IMR-90 (cell line): ENCODE measurements at regions not wholly inside any gene's neighbourhood (a gene's known extent, or its start where the extent isn't known, plus 50 kb on each side); places are given as distances from the start of the nearest gene placed in this dataset.

ENCODE experiments used
- ATAC-seq: fragments of 200-7000 bp; cut with Tn5 transposase; 2 replicates; pipeline ENCODE4 v1.9.1; 2020; ENCODE audit warnings: low read depth, mild to moderate bottlenecking, moderate library complexity
- BruUV-seq: library from RNA; stranded (reverse); fragments of 400-500 nt; replicated peaks from 2 replicates; lab custom pipeline; 2021; lab: Mats Ljungman, UMichigan
- CTCF ChIA-PET: fragments of 300-600 bp; formaldehyde crosslinking; extraction: SDS; loops from one replicate; lab custom pipeline; 2021; ENCODE audit warnings: antibody characterized with exemption; lab: Yijun Ruan, JAX
- POLR2A ChIA-PET: fragments of 300-600 bp; sonication (Branson Sonifier 250); formaldehyde crosslinking; loops from one replicate; lab custom pipeline; 2022; ENCODE audit warnings: antibody characterized with exemption; ENCODE audit not compliant: unreplicated experiment; lab: Charles Lee
- DNase-seq: peaks from one replicate; pipeline ENCODE4 v3.0.0; 2013
- H2AFZ ChIP-seq: replicated peaks from 2 replicates; pipeline ENCODE3; 2013; ENCODE audit warnings: low read length, mild to moderate bottlenecking; ENCODE audit not compliant: poor library complexity
- H2AK5ac ChIP-seq: 2 replicates; pipeline ENCODE4 v1.6.1; 2013; ENCODE audit warnings: low read depth, low read length, inconsistent platforms
- H2AK9ac ChIP-seq: replicated peaks from 2 replicates; pipeline ENCODE3; 2013; ENCODE audit warnings: mild to moderate bottlenecking, low read depth, low read length, moderate library complexity; ENCODE audit not compliant: poor library complexity
- H2BK120ac ChIP-seq: 2 replicates; pipeline ENCODE4 v1.6.1; 2013; ENCODE audit warnings: low read depth, low read length, inconsistent platforms
- H2BK15ac ChIP-seq: 3 replicates; pipeline ENCODE4 v1.6.1; 2013; ENCODE audit warnings: low read depth, low read length, inconsistent platforms
- H2BK20ac ChIP-seq: 2 replicates; pipeline ENCODE4 v1.6.1; 2013; ENCODE audit warnings: low read depth, mild to moderate bottlenecking, inconsistent platforms, low read length, moderate library complexity
- H2BK5ac ChIP-seq: 2 replicates; pipeline ENCODE4 v1.6.1; 2013; ENCODE audit warnings: mild to moderate bottlenecking, low read depth, low read length, inconsistent platforms; ENCODE audit not compliant: poor library complexity, severe bottlenecking
- H3K14ac ChIP-seq: replicated peaks from 2 replicates; pipeline ENCODE4 v1.6.1; 2013; ENCODE audit warnings: low read depth, low read length, inconsistent platforms
- H3K18ac ChIP-seq: 2 replicates; pipeline ENCODE4 v1.6.1; 2013; ENCODE audit warnings: low read depth, low read length, control low read depth
- H3K23ac ChIP-seq: 2 replicates; pipeline ENCODE4 v1.6.1; 2013; ENCODE audit warnings: low read depth, low read length, inconsistent platforms
- H3K27ac ChIP-seq: 2 replicates; pipeline ENCODE4 v1.5.1; 2013; ENCODE audit warnings: mild to moderate bottlenecking, control low read depth, low read length; ENCODE audit not compliant: insufficient read depth
- H3K27me3 ChIP-seq: 2 replicates; pipeline ENCODE4 v1.6.1; 2013; ENCODE audit warnings: low read length; ENCODE audit not compliant: control insufficient read depth, insufficient read depth
- H3K36me3 ChIP-seq: 2 replicates; pipeline ENCODE4 v1.6.1; 2013; ENCODE audit warnings: low read length, mixed read lengths; ENCODE audit not compliant: control insufficient read depth, insufficient read depth
- H3K4ac ChIP-seq: 2 replicates; pipeline ENCODE4 v1.6.1; 2013; ENCODE audit warnings: low read depth, low read length, inconsistent platforms
- H3K4me1 ChIP-seq: 2 replicates; pipeline ENCODE4 v1.6.1; 2013; ENCODE audit warnings: low read length, mixed read lengths; ENCODE audit not compliant: control insufficient read depth, insufficient read depth
- H3K4me2 ChIP-seq: 2 replicates; pipeline ENCODE4 v1.6.1; 2013; ENCODE audit warnings: low read depth, mild to moderate bottlenecking, control low read depth, low read length, moderate library complexity
- H3K4me3 ChIP-seq: 2 replicates; pipeline ENCODE4 v1.5.1; 2013; ENCODE audit warnings: low read depth, mild to moderate bottlenecking, control low read depth, low read length, moderate library complexity; ENCODE audit not compliant: insufficient read depth
- H3K56ac ChIP-seq: 2 replicates; pipeline ENCODE4 v1.6.1; 2013; ENCODE audit warnings: low read length, inconsistent platforms; ENCODE audit not compliant: insufficient read depth; ENCODE audit errors: extremely low read depth
- H3K79me1 ChIP-seq, 2 experiments: 2 replicates each; pipeline ENCODE4 v1.6.1; 2013; ENCODE audit warnings: low read length in 2 of 2, inconsistent platforms in 1 of 2, low read depth in 1 of 2
- H3K9ac ChIP-seq: 2 replicates; pipeline ENCODE4 v1.6.1; 2013; ENCODE audit warnings: low read depth, low read length, control low read depth
- H3K9me1 ChIP-seq: 2 replicates; pipeline ENCODE4 v1.6.1; 2013; ENCODE audit warnings: low read length, inconsistent platforms; ENCODE audit not compliant: insufficient read depth
- H3K9me3 ChIP-seq: 2 replicates; pipeline ENCODE4 v1.6.1; 2013; ENCODE audit warnings: low read length; ENCODE audit not compliant: control insufficient read depth, insufficient read depth
- H4K20me1 ChIP-seq: 2 replicates; pipeline ENCODE4 v1.6.1; 2013; ENCODE audit warnings: low read length, inconsistent platforms; ENCODE audit not compliant: insufficient read depth
- H4K5ac ChIP-seq: 2 replicates; pipeline ENCODE4 v1.6.1; 2013; ENCODE audit warnings: mild to moderate bottlenecking, low read depth, low read length, control low read depth
- H4K8ac ChIP-seq, 2 experiments: 2 replicates each; pipeline ENCODE4 v1.6.1; 2013; ENCODE audit warnings: low read depth in 2 of 2, low read length in 2 of 2, control low read depth in 1 of 2, inconsistent platforms in 1 of 2
- H4K91ac ChIP-seq: 2 replicates; pipeline ENCODE4 v1.6.1; 2013; ENCODE audit warnings: low read depth, low read length, inconsistent platforms; ENCODE audit not compliant: insufficient read depth
- CEBPB ChIP-seq: IDR thresholded peaks from 2 replicates; pipeline ENCODE4 v1.6.1; 2012; ENCODE audit warnings: low read depth, low read length, improper control_type of control experiment
- FOS ChIP-seq: fragments of 150-350 bp; IDR thresholded peaks from 2 replicates; pipeline ENCODE4 v1.6.1; 2016; ENCODE audit warnings: low read depth, low read length
- MAFK ChIP-seq: IDR thresholded peaks from 2 replicates; pipeline ENCODE4 v1.6.1; 2012; ENCODE audit warnings: low read depth, low read length, improper control_type of control experiment
- MAZ ChIP-seq: IDR thresholded peaks from 2 replicates; pipeline ENCODE4 v1.6.1; 2012; ENCODE audit warnings: low read depth, mild to moderate bottlenecking, low read length, improper control_type of control experiment, moderate library complexity, borderline replicate concordance
- NFE2L2 ChIP-seq: fragments of 150-350 bp; IDR thresholded peaks from 2 replicates; pipeline ENCODE4 v1.6.1; 2016; ENCODE audit warnings: low read depth, mild to moderate bottlenecking, low read length
- RFX5 ChIP-seq: IDR thresholded peaks from 2 replicates; pipeline ENCODE4 v1.8.0; 2012; ENCODE audit warnings: low read depth, mild to moderate bottlenecking, low read length, moderate library complexity
- WGBS, 2 experiments: methylation state at CpG; one replicate each; pipeline versions ENCODE4 v1.1.5 to v1.1.7; 2013; ENCODE audit warnings: missing lambda C conversion rate in 2 of 2; ENCODE audit not compliant: insufficient read length in 1 of 2; ENCODE audit errors: extremely low coverage in 2 of 2; 5-methylcytosine and 5-hydroxymethylcytosine counted together
- dilution Hi-C: fragments of 300-500 bp; cut with HindIII; formaldehyde crosslinking; loops from one replicate; pipeline ENCODE4 v1.14.3; 2018; ENCODE audit warnings: low sequenced_read_pairs; ENCODE audit not compliant: unreplicated experiment
- in situ Hi-C: fragments of 300-500 bp; cut with MboI; formaldehyde crosslinking; loops from 3 replicates; pipeline ENCODE4 v1.14.3; 2019; ENCODE audit warnings: low sequenced_read_pairs, inconsistent platforms, mixed read lengths
- intact Hi-C: fragments of 100-400 bp; cut with micrococcal nuclease; formaldehyde crosslinking; loops from 2 replicates; pipeline ENCODE4 v1.10.0; 2022

DNA sequence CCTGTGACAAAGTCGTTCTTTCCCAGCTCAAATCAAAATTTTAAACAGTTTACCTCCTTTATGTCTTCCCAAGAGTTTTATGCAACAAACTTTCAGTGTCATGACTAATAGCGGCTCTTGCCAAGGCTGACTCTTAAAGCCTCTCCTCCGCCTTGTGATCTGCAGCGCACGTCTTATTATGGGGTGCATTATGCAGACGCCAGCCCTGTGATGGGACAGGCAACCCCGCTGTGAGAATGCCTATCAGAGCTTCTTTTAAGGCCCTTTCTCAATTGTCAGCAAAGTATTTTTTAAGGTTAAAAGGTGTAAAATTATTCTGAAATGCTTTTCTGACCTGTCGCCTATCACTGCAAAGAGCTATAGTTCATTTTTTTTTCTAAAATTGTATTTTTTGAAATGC lies 152.8 kb downstream of the SOX1 start:
- H4K20me1 ChIP-seq = no peaks in the 10 kb centered on the region
- no peak overlapping the region for H3K9ac ChIP-seq
- H2AK5ac ChIP-seq = no peak overlapping the region
- DNase-seq (no peak), ATAC-seq (no peak)
- H3K4me3 ChIP-seq = no peak overlapping the region
- H2BK20ac ChIP-seq = no peak overlapping the region
- in situ Hi-C loops (no loop called here), intact Hi-C loops (no loop called here), dilution Hi-C loops (no loop called here)
- TF ChIP-seq MAZ (no peak), FOS (no peak), RFX5 (no peak), CEBPB (no peak), MAFK (no peak), NFE2L2 (no peak)
- no peak overlapping the region for H2AK9ac ChIP-seq
- no peak overlapping the region for H4K5ac ChIP-seq
- no peak overlapping the region for H4K91ac ChIP-seq
- H2BK15ac ChIP-seq = no peak overlapping the region
- no peak overlapping the region for H3K18ac ChIP-seq
- CTCF ChIA-PET = no interaction called here
- no peak overlapping the region for H2BK120ac ChIP-seq
- H3K27me3 ChIP-seq = no peaks in the 10 kb centered on the region
- no peak overlapping the region for H2BK5ac ChIP-seq
- POLR2A ChIA-PET = no interaction called here
- no peak overlapping the region for H3K4me2 ChIP-seq
- H3K23ac ChIP-seq = no peak overlapping the region
- WGBS, 2 experiments = no CpG with 5 or more reads among the region's 8 CpGs
- H3K9me3 ChIP-seq = peaks cover 27% of the 10 kb centered on the region
- H3K79me1 ChIP-seq = no peaks in the 10 kb centered on the region
- H2AFZ ChIP-seq = no peak overlapping the region
- no TSS peak for BruUV-seq
- H3K4ac ChIP-seq = no peak overlapping the region
- no peak overlapping the region for H3K14ac ChIP-seq
- H3K9me1 ChIP-seq = no peaks in the 10 kb centered on the region
- no peak overlapping the region for H4K8ac ChIP-seq
- no peak overlapping the region for H3K27ac ChIP-seq
- H3K4me1 ChIP-seq = no peaks in the 10 kb centered on the region
- no peaks in the 10 kb centered on the region for H3K36me3 ChIP-seq
- H3K56ac ChIP-seq = no peak overlapping the region
